IMR-90 (cell line): ENCODE measurements at regions not wholly inside any gene's neighbourhood (a gene's known extent, or its start where the extent isn't known, plus 50 kb on each side); places are given as distances from the start of the nearest gene placed in this dataset.
"Not testable (repeated sequence)": the region's sequence is repeated elsewhere in the genome, so short reads cannot be mapped to it uniquely, and the experiment has no call there.

Experiments
- BHLHE40 ChIP-seq: fragments of 150-350 bp; IDR thresholded peaks from 2 replicates; pipeline ENCODE4 v1.6.1; 2016; ENCODE audit warnings: mild to moderate bottlenecking, low read depth, low read length
- CHD1 ChIP-seq: IDR thresholded peaks from 2 replicates; pipeline ENCODE4 v1.6.1; 2012; ENCODE audit warnings: low read depth, low read length, improper control_type of control experiment
- CTCF ChIP-seq: conservative IDR thresholded peaks from 2 replicates; pipeline ENCODE4 v1.5.1; 2012; ENCODE audit warnings: mild to moderate bottlenecking, low read depth, low read length, improper control_type of control experiment
- ELK1 ChIP-seq: fragments of 150-350 bp; IDR thresholded peaks from 2 replicates; pipeline ENCODE4 v1.6.1; 2016; ENCODE audit warnings: low read depth, mild to moderate bottlenecking, low read length, moderate library complexity, borderline replicate concordance
- FOS ChIP-seq: fragments of 150-350 bp; IDR thresholded peaks from 2 replicates; pipeline ENCODE4 v1.6.1; 2016; ENCODE audit warnings: low read depth, low read length
- MAFK ChIP-seq: IDR thresholded peaks from 2 replicates; pipeline ENCODE4 v1.6.1; 2012; ENCODE audit warnings: low read depth, low read length, improper control_type of control experiment
- MXI1 ChIP-seq: IDR thresholded peaks from 2 replicates; pipeline ENCODE4 v1.6.1; 2012; ENCODE audit warnings: low read depth, mild to moderate bottlenecking, low read length, moderate library complexity, borderline replicate concordance
- POLR2A ChIP-seq: IDR thresholded peaks from 2 replicates; pipeline ENCODE4 v1.6.1; 2012; ENCODE audit warnings: mild to moderate bottlenecking, low read depth, low read length
- RCOR1 ChIP-seq: IDR thresholded peaks from 2 replicates; pipeline ENCODE4 v1.6.1; 2012; ENCODE audit warnings: mild to moderate bottlenecking, low read length, improper control_type of control experiment; ENCODE audit not compliant: insufficient replicate concordance
- RFX5 ChIP-seq: IDR thresholded peaks from 2 replicates; pipeline ENCODE4 v1.8.0; 2012; ENCODE audit warnings: low read depth, mild to moderate bottlenecking, low read length, moderate library complexity
- SMC3 ChIP-seq: fragments of 150-350 bp; IDR thresholded peaks from 2 replicates; pipeline ENCODE4 v1.6.1; 2016; ENCODE audit warnings: low read depth, mild to moderate bottlenecking, antibody characterized with exemption, low read length, moderate library complexity
- USF2 ChIP-seq: fragments of 150-350 bp; IDR thresholded peaks from 2 replicates; pipeline ENCODE4 v1.6.1; 2017; ENCODE audit warnings: mild to moderate bottlenecking, antibody characterized with exemption, low read length, low read depth

GRCh38 chr4:49580166-49580565 lies 594.1 kb downstream of the CWH43 start:
- not testable (repeated sequence) for TF ChIP-seq POLR2A, CTCF, SMC3, FOS, CHD1, MAFK, RCOR1, BHLHE40, MXI1, USF2, RFX5, ELK1
